ENCODE measurements at regions not wholly inside any gene's neighbourhood (a gene's known extent, or its start where the extent isn't known, plus 50 kb on each side); places are given as distances from the start of the nearest gene placed in this dataset.

DNA sequence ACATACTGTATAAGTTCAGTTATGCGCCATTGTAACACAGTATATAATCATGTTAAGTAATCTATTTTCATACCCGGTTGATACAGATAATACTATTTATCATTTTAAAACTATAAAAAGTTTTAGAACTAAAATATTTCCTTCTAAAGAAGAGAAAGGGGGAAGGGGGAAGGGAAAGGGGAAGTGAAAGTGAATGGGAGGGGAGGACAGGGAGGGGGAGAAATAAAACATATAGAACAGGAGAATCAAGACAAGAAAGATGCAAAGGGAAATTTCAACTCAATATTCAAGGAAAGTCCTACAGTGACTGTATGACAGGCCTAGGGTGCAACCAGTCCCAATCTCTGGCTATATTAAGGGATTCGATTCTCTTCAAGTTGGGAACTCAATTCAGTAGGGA, 1278.8 kb downstream of the MAT2B start:
- TF ChIP-seq, protein P1, sequence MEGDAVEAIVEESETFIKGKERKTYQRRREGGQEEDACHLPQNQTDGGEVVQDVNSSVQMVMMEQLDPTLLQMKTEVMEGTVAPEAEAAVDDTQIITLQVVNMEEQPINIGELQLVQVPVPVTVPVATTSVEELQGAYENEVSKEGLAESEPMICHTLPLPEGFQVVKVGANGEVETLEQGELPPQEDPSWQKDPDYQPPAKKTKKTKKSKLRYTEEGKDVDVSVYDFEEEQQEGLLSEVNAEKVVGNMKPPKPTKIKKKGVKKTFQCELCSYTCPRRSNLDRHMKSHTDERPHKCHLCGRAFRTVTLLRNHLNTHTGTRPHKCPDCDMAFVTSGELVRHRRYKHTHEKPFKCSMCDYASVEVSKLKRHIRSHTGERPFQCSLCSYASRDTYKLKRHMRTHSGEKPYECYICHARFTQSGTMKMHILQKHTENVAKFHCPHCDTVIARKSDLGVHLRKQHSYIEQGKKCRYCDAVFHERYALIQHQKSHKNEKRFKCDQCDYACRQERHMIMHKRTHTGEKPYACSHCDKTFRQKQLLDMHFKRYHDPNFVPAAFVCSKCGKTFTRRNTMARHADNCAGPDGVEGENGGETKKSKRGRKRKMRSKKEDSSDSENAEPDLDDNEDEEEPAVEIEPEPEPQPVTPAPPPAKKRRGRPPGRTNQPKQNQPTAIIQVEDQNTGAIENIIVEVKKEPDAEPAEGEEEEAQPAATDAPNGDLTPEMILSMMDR (IDR thresholded peaks at IDR 0.05): no peak
- no peak for TF ChIP-seq RELA (CRISPR knock-in tag; IDR thresholded peaks at IDR 0.05; ENCODE audit: borderline replicate concordance)
- TF ChIP-seq ZNF512 (CRISPR knock-in tag; IDR thresholded peaks at IDR 0.05; ENCODE audit: borderline replicate concordance): no peak
- TF ChIP-seq, protein P2, sequence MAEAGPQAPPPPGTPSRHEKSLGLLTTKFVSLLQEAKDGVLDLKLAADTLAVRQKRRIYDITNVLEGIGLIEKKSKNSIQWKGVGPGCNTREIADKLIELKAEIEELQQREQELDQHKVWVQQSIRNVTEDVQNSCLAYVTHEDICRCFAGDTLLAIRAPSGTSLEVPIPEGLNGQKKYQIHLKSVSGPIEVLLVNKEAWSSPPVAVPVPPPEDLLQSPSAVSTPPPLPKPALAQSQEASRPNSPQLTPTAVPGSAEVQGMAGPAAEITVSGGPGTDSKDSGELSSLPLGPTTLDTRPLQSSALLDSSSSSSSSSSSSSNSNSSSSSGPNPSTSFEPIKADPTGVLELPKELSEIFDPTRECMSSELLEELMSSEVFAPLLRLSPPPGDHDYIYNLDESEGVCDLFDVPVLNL (CRISPR knock-in tag; IDR thresholded peaks at IDR 0.05; ENCODE audit: borderline replicate concordance, low read depth): no peak
- no peak for TF ChIP-seq IRF2 (CRISPR knock-in tag; IDR thresholded peaks at IDR 0.05; ENCODE audit: borderline replicate concordance, low read depth)
- TF ChIP-seq TEAD4 (CRISPR knock-in tag; IDR thresholded peaks at IDR 0.05): no peak
- TF ChIP-seq SP1 (CRISPR knock-in tag; conservative IDR thresholded peaks at IDR 0.05): no peak
- TF ChIP-seq, protein P3, sequence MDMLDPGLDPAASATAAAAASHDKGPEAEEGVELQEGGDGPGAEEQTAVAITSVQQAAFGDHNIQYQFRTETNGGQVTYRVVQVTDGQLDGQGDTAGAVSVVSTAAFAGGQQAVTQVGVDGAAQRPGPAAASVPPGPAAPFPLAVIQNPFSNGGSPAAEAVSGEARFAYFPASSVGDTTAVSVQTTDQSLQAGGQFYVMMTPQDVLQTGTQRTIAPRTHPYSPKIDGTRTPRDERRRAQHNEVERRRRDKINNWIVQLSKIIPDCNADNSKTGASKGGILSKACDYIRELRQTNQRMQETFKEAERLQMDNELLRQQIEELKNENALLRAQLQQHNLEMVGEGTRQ (CRISPR knock-in tag; IDR thresholded peaks at IDR 0.05): no peak
- TF ChIP-seq ESRRA (CRISPR knock-in tag; IDR thresholded peaks at IDR 0.05; ENCODE audit: borderline replicate concordance): no peak
- no peak for TF ChIP-seq FOXK1 (CRISPR knock-in tag; IDR thresholded peaks at IDR 0.05)
- TF ChIP-seq, protein P4, sequence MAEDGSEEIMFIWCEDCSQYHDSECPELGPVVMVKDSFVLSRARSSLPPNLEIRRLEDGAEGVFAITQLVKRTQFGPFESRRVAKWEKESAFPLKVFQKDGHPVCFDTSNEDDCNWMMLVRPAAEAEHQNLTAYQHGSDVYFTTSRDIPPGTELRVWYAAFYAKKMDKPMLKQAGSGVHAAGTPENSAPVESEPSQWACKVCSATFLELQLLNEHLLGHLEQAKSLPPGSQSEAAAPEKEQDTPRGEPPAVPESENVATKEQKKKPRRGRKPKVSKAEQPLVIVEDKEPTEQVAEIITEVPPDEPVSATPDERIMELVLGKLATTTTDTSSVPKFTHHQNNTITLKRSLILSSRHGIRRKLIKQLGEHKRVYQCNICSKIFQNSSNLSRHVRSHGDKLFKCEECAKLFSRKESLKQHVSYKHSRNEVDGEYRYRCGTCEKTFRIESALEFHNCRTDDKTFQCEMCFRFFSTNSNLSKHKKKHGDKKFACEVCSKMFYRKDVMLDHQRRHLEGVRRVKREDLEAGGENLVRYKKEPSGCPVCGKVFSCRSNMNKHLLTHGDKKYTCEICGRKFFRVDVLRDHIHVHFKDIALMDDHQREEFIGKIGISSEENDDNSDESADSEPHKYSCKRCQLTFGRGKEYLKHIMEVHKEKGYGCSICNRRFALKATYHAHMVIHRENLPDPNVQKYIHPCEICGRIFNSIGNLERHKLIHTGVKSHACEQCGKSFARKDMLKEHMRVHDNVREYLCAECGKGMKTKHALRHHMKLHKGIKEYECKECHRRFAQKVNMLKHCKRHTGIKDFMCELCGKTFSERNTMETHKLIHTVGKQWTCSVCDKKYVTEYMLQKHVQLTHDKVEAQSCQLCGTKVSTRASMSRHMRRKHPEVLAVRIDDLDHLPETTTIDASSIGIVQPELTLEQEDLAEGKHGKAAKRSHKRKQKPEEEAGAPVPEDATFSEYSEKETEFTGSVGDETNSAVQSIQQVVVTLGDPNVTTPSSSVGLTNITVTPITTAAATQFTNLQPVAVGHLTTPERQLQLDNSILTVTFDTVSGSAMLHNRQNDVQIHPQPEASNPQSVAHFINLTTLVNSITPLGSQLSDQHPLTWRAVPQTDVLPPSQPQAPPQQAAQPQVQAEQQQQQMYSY (CRISPR knock-in tag; IDR thresholded peaks at IDR 0.05): no peak
- no peak for TF ChIP-seq TEAD1 (CRISPR knock-in tag; IDR thresholded peaks at IDR 0.05)
